GM23338 (cell line): ENCODE measurements at regions not wholly inside any gene's neighbourhood (a gene's known extent, or its start where the extent isn't known, plus 50 kb on each side); places are given as distances from the start of the nearest gene placed in this dataset.

ENCODE experiments used
- ATAC-seq: fragments of 200-7000 bp; cut with Tn5 transposase; 3 replicates; pipeline ENCODE4 v1.9.1; 2020
- DNase-seq: peaks from one replicate; pipeline ENCODE4 v3.0.0-alpha.2; 2015; ENCODE audit warnings: low spot score
- H2AFZ ChIP-seq: fragments of 200-600 bp; sonication (generic); 2 replicates; pipeline ENCODE4 v1.8.0; 2016; ENCODE audit warnings: antibody characterized with exemption, mild to moderate bottlenecking, moderate library complexity
- H3F3A ChIP-seq: fragments of 200-600 bp; sonication (generic); replicated peaks from 2 replicates; pipeline ENCODE4 v1.8.0; 2017; ENCODE audit warnings: antibody characterized with exemption, mixed run types, low read depth
- H3K27ac ChIP-seq: fragments of 200-600 bp; sonication (generic); 2 replicates; pipeline ENCODE4 v1.6.1; 2016; ENCODE audit warnings: low read depth
- H3K27me3 ChIP-seq: fragments of 200-600 bp; sonication (generic); 2 replicates; pipeline ENCODE4 v1.8.0; 2016; ENCODE audit warnings: mild to moderate bottlenecking, mixed run types, moderate library complexity; ENCODE audit not compliant: insufficient read depth
- H3K36me3 ChIP-seq: fragments of 200-600 bp; sonication (generic); 2 replicates; pipeline ENCODE4 v1.8.0; 2016; ENCODE audit warnings: mild to moderate bottlenecking; ENCODE audit not compliant: insufficient read depth
- H3K4me1 ChIP-seq: fragments of 200-600 bp; sonication (generic); 2 replicates; pipeline ENCODE4 v1.8.0; 2016; ENCODE audit warnings: mild to moderate bottlenecking, moderate library complexity; ENCODE audit not compliant: insufficient read depth
- H3K4me2 ChIP-seq: fragments of 200-600 bp; sonication (generic); 2 replicates; pipeline ENCODE4 v1.7.1; 2017; ENCODE audit warnings: mixed run types
- H3K4me3 ChIP-seq: fragments of 200-600 bp; sonication (generic); 2 replicates; pipeline ENCODE4 v1.6.1; 2016; ENCODE audit warnings: mixed run types
- H3K79me2 ChIP-seq: fragments of 200-600 bp; sonication (generic); replicated peaks from 2 replicates; pipeline ENCODE4 v1.8.0; 2017; ENCODE audit warnings: mild to moderate bottlenecking; ENCODE audit not compliant: insufficient read depth
- H3K9me2 ChIP-seq: fragments of 200-600 bp; sonication (generic); 2 replicates; pipeline ENCODE4 v1.8.0; 2017; ENCODE audit not compliant: insufficient read depth
- H4K20me1 ChIP-seq: fragments of 200-600 bp; sonication (generic); replicated peaks from 2 replicates; pipeline ENCODE4 v1.8.0; 2017; ENCODE audit warnings: mild to moderate bottlenecking; ENCODE audit not compliant: insufficient read depth
- H3K27ac Mint-ChIP-seq: 2 replicates; pipeline ENCODE4 v1.8.0; 2020; ENCODE audit warnings: inconsistent platforms, mild to moderate bottlenecking, moderate library complexity, mixed read lengths
- H3K27me3 Mint-ChIP-seq: 3 replicates; pipeline ENCODE4 v1.8.0; 2022; ENCODE audit warnings: low read depth, mild to moderate bottlenecking, moderate library complexity, mixed read lengths, inconsistent platforms; ENCODE audit not compliant: insufficient read depth, poor library complexity
- H3K36me3 Mint-ChIP-seq: 3 replicates; pipeline ENCODE4 v1.8.0; 2021; ENCODE audit warnings: low read depth, mild to moderate bottlenecking, inconsistent platforms, moderate library complexity, mixed read lengths
- H3K4me1 Mint-ChIP-seq: 3 replicates; pipeline ENCODE4 v1.8.0; 2020; ENCODE audit warnings: mild to moderate bottlenecking, inconsistent platforms, mixed read lengths
- H3K4me3 Mint-ChIP-seq: 3 replicates; pipeline ENCODE4 v1.8.0; 2021; ENCODE audit warnings: moderate library complexity, mild to moderate bottlenecking, inconsistent platforms, mixed read lengths
- H3K9me3 Mint-ChIP-seq: 3 replicates; pipeline ENCODE4 v1.8.0; 2020; ENCODE audit warnings: moderate library complexity, mild to moderate bottlenecking, inconsistent platforms, mixed read lengths
- CREB1 ChIP-seq: fragments of 250-450 bp; sonication (Bioruptor Pico); IDR thresholded peaks from 2 replicates; pipeline ENCODE4 v1.5.0; 2020; ENCODE audit warnings: low read depth, mild to moderate bottlenecking, moderate library complexity
- CTCF ChIP-seq, 2 experiments: fragments of 200-600 bp in 1 of 2; sonication (generic) in 1 of 2; conservative IDR thresholded peaks; 2 replicates each; pipeline versions ENCODE4 v1.5.1 to v1.6.1; 2016 to 2017; ENCODE audit warnings: antibody characterized with exemption in 2 of 2, low read depth in 2 of 2, mild to moderate bottlenecking in 2 of 2, moderate library complexity in 1 of 2
- EZH2 ChIP-seq: fragments of 200-600 bp; sonication (generic); IDR thresholded peaks from one replicate; pipeline ENCODE4 v1.8.0; 2017; ENCODE audit warnings: antibody characterized with exemption, mild to moderate bottlenecking, low read depth; ENCODE audit not compliant: unreplicated experiment
- EZH2phosphoT487 ChIP-seq: fragments of 200-600 bp; sonication (generic); IDR thresholded peaks from one replicate; pipeline ENCODE4 v1.8.1; 2018; ENCODE audit warnings: antibody characterized with exemption; ENCODE audit not compliant: unreplicated experiment
- NANOG ChIP-seq: IDR thresholded peaks from 2 replicates; pipeline ENCODE4 v1.6.1; 2016; ENCODE audit warnings: antibody characterized with exemption, borderline replicate concordance
- POLR2AphosphoS5 ChIP-seq: IDR thresholded peaks from 2 replicates; pipeline ENCODE4 v1.6.1; 2016; ENCODE audit warnings: antibody characterized with exemption, low read depth
- REST ChIP-seq: IDR thresholded peaks from one replicate; pipeline ENCODE4 v1.6.1; 2018; ENCODE audit warnings: antibody characterized with exemption; ENCODE audit not compliant: unreplicated experiment
- STAT1 ChIP-seq: IDR thresholded peaks from one replicate; pipeline ENCODE4 v1.6.1; 2016; ENCODE audit warnings: antibody characterized with exemption; ENCODE audit not compliant: unreplicated experiment
- ZNF114 ChIP-seq: fragments of 250-450 bp; sonication (Bioruptor Pico); IDR thresholded peaks from 2 replicates; pipeline ENCODE4 v1.5.0; 2020; ENCODE audit warnings: mild to moderate bottlenecking, moderate library complexity
- ZNF331 ChIP-seq: fragments of 250-450 bp; sonication (Bioruptor Pico); IDR thresholded peaks from 2 replicates; pipeline ENCODE4 v1.5.0; 2020; ENCODE audit warnings: low read depth, mild to moderate bottlenecking, moderate library complexity
- ZNF462 ChIP-seq: fragments of 250-450 bp; sonication (Bioruptor Pico); IDR thresholded peaks from 2 replicates; pipeline ENCODE4 v1.5.0; 2020; ENCODE audit warnings: mild to moderate bottlenecking, moderate library complexity
- TF ChIP-seq, protein P1 (sequence below): IDR thresholded peaks from 2 replicates; pipeline ENCODE4 v1.6.1; 2016; ENCODE audit warnings: antibody characterized with exemption

DNA sequence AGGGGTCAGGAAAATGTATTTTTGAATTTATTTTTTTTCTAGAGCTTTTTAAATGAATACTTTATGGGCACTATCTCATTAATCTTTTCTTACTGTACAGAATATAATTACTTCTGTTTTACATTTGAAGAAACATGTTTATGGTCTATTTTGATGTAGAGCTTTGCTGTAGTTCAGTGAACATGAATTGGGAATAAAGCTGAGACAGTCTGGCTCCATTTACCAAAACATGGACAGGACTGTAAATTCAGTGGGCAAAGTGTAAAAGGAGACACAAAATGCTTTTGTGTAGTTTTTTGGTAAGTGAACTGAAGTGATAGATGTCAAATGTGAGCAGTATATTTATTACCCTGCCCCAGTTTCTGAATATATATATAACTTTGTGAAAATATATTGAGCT lies 1298.8 kb upstream of the NXPH2 start:
- no peaks in the 10 kb centered on the region for H3K4me1 ChIP-seq
- no peak overlapping the region for H3K27ac ChIP-seq
- H3K36me3 Mint-ChIP-seq = peaks cover 3% of the 10 kb centered on the region
- H3K9me3 Mint-ChIP-seq = peaks cover 6% of the 10 kb centered on the region
- no peak for DNase-seq
- H3K9me2 ChIP-seq = no peaks in the 10 kb centered on the region; the same call in 1 of the 2 replicates
- no peak overlapping the region for H2AFZ ChIP-seq
- H3K4me3 Mint-ChIP-seq = no peak overlapping the region
- no peaks in the 10 kb centered on the region for H4K20me1 ChIP-seq
- no peaks in the 10 kb centered on the region for H3F3A ChIP-seq
- ATAC-seq = no peak
- H3K79me2 ChIP-seq = no peaks in the 10 kb centered on the region
- H3K4me1 Mint-ChIP-seq = no peaks in the 10 kb centered on the region
- H3K4me3 ChIP-seq = no peak overlapping the region
- no peaks in the 10 kb centered on the region for H3K27me3 Mint-ChIP-seq
- H3K36me3 ChIP-seq = no peaks in the 10 kb centered on the region
- no peak for TF ChIP-seq NANOG
- TF ChIP-seq, protein P1, sequence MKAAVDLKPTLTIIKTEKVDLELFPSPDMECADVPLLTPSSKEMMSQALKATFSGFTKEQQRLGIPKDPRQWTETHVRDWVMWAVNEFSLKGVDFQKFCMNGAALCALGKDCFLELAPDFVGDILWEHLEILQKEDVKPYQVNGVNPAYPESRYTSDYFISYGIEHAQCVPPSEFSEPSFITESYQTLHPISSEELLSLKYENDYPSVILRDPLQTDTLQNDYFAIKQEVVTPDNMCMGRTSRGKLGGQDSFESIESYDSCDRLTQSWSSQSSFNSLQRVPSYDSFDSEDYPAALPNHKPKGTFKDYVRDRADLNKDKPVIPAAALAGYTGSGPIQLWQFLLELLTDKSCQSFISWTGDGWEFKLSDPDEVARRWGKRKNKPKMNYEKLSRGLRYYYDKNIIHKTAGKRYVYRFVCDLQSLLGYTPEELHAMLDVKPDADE = no peak
- TF ChIP-seq CREB1 (CRISPR knock-in tag) = no peak
- no peak for TF ChIP-seq EZH2
- TF ChIP-seq EZH2phosphoT487 = no peak
- TF ChIP-seq ZNF114 = no peak
- no peak for TF ChIP-seq ZNF462 (CRISPR knock-in tag)
- TF ChIP-seq REST = no peak
- TF ChIP-seq POLR2AphosphoS5 = no peak
- TF ChIP-seq STAT1 = no peak
- no peak for TF ChIP-seq ZNF331 (CRISPR knock-in tag)
- TF ChIP-seq CTCF (conservative IDR thresholded peaks at IDR 0.05; ENCODE audit: low read depth in 2 of 2) = no peak
- no peaks in the 10 kb centered on the region for H3K27me3 ChIP-seq
- H3K27ac Mint-ChIP-seq = no peak overlapping the region
- no peak overlapping the region for H3K4me2 ChIP-seq
